NCI-H748 (cell line): ENCODE measurements at regions not wholly inside any gene's neighbourhood (a gene's known extent, or its start where the extent isn't known, plus 50 kb on each side); places are given as distances from the start of the nearest gene placed in this dataset.
A peak's percentile ranks its signal among the peaks of the same experiment; 100 is the strongest.

Source experiments
- DNase-seq: peaks from one replicate; lab custom pipeline; 2025; ENCODE audit not compliant: unreplicated experiment; lab: John Stamatoyannopoulos, UW

GRCh38 chr20:57048027-57048869 lies 218.2 kb downstream of the BMP7 start:
- peak; percentile 6 for DNase-seq

GRCh38 chr20:57049296-57049695 lies 217.1 kb downstream of the BMP7 start:
- DNase-seq = no peak

- no peak for DNase-seq
These were observed 215.3 kb downstream of the BMP7 start for GRCh38 chr20:57051096-57051495.

GRCh38 chr20:57053067-57053466 lies 213.4 kb downstream of the BMP7 start:
- no peak for DNase-seq

- no peak for DNase-seq
These were observed 212.5 kb downstream of the BMP7 start for GRCh38 chr20:57053793-57054552.

GRCh38 chr20:57055345-57055744 lies 211.1 kb downstream of the BMP7 start:
- DNase-seq = no peak

GRCh38 chr20:57056651-57057050 lies 209.8 kb downstream of the BMP7 start:
- DNase-seq = no peak

GRCh38 chr20:57059055-57059596 lies 207.3 kb downstream of the BMP7 start:
- DNase-seq = no peak

GRCh38 chr20:57060407-57061050 lies 205.9 kb downstream of the BMP7 start:
- DNase-seq = no peak

- peak; percentile 2 for DNase-seq
These were observed 205.2 kb downstream of the BMP7 start for GRCh38 chr20:57061051-57061900.

- DNase-seq = no peak
These were observed 204.2 kb downstream of the BMP7 start for GRCh38 chr20:57062241-57062640.

- no peak for DNase-seq
These were observed 203.7 kb downstream of the BMP7 start for GRCh38 chr20:57062696-57063270.

- DNase-seq = no peak
These were observed 201.6 kb downstream of the BMP7 start for GRCh38 chr20:57064836-57065235.

GRCh38 chr20:57065646-57066045 lies 200.8 kb downstream of the BMP7 start:
- no peak for DNase-seq

- DNase-seq = no peak
These were observed 200.1 kb downstream of the BMP7 start for GRCh38 chr20:57066126-57066900.

- DNase-seq = no peak
These were observed 197.0 kb downstream of the BMP7 start for GRCh38 chr20:57069442-57069841.

GRCh38 chr20:57070296-57070695 lies 196.1 kb downstream of the BMP7 start:
- DNase-seq = no peak

GRCh38 chr20:57071283-57071731 lies 195.1 kb downstream of the BMP7 start:
- DNase-seq = peak; percentile 70

GRCh38 chr20:57071954-57072583 lies 194.4 kb downstream of the BMP7 start:
- DNase-seq = no peak
